ENCODE measurements at regions not wholly inside any gene's neighbourhood (a gene's known extent, or its start where the extent isn't known, plus 50 kb on each side); places are given as distances from the start of the nearest gene placed in this dataset.

- TF ChIP-seq CTCF (IDR thresholded peaks at IDR 0.05) (no peak), POLR2A (IDR thresholded peaks at IDR 0.05) (no peak)
Observed at GRCh38 chr3:107076946-107077345, 300.3 kb upstream of the CCDC54 start.
